GM21423 (cell line): ENCODE measurements at regions not wholly inside any gene's neighbourhood (a gene's known extent, or its start where the extent isn't known, plus 50 kb on each side); places are given as distances from the start of the nearest gene placed in this dataset.
A peak's percentile ranks its signal among the peaks of the same experiment; 100 is the strongest.
"Not testable (repeated sequence)": the region's sequence is repeated elsewhere in the genome, so short reads cannot be mapped to it uniquely, and the experiment has no call there.

Source experiments
- ATAC-seq: cut with Tn5 transposase; IDR thresholded peaks from one replicate; pipeline ENCODE4 v1.9.1; 2021; ENCODE audit warnings: mild to moderate bottlenecking, moderate library complexity; ENCODE audit not compliant: unreplicated experiment

- no peak for ATAC-seq
Observed at GRCh38 chr11:130979386-130979972, 63.2 kb upstream of the SNX19 start.

GRCh38 chr11:130980071-130980862, 64.0 kb upstream of the SNX19 start:
- no peak for ATAC-seq

GRCh38 chr11:130984241-130984640, 68.0 kb upstream of the SNX19 start:
- ATAC-seq = not testable (repeated sequence)

- no peak for ATAC-seq
Observed at GRCh38 chr11:130992788-130993187, 76.5 kb upstream of the SNX19 start.

- no peak for ATAC-seq
Observed at GRCh38 chr11:130994043-130994442, 77.8 kb upstream of the SNX19 start.

- ATAC-seq = no peak
Observed at GRCh38 chr11:130995266-130995665, 79.0 kb upstream of the SNX19 start.

GRCh38 chr11:130997278-130997677, 81.0 kb upstream of the SNX19 start:
- ATAC-seq = no peak

GRCh38 chr11:130999086-130999485, 82.8 kb upstream of the SNX19 start:
- no peak for ATAC-seq

- ATAC-seq = no peak
Observed at GRCh38 chr11:130999992-131000770, 83.9 kb upstream of the SNX19 start.

- no peak for ATAC-seq
Observed at GRCh38 chr11:131002145-131002544, 85.9 kb upstream of the SNX19 start.

- ATAC-seq = no peak
Observed at GRCh38 chr11:131005829-131006228, 89.5 kb upstream of the SNX19 start.

GRCh38 chr11:131025020-131025419, 108.7 kb upstream of the SNX19 start:
- ATAC-seq = no peak

- peak; percentile 73 for ATAC-seq
Observed at GRCh38 chr11:131025421-131026125, 109.3 kb upstream of the SNX19 start.

GRCh38 chr11:131027491-131027890, 111.2 kb upstream of the SNX19 start:
- ATAC-seq = no peak

- no peak for ATAC-seq
Observed at GRCh38 chr11:131033151-131033651, 116.9 kb upstream of the SNX19 start.

- ATAC-seq = no peak
Observed at GRCh38 chr11:131036514-131036913, 120.2 kb upstream of the SNX19 start.

GRCh38 chr11:131037873-131038272, 121.6 kb upstream of the SNX19 start:
- ATAC-seq = no peak

- ATAC-seq = no peak
Observed at GRCh38 chr11:131038597-131038996, 122.3 kb upstream of the SNX19 start.

- no peak for ATAC-seq
Observed at GRCh38 chr11:131041331-131042040, 125.2 kb upstream of the SNX19 start.

- no peak for ATAC-seq
Observed at GRCh38 chr11:131042041-131042390, 125.7 kb upstream of the SNX19 start.
